H1 (cell line): ENCODE measurements at regions not wholly inside any gene's neighbourhood (a gene's known extent, or its start where the extent isn't known, plus 50 kb on each side); places are given as distances from the start of the nearest gene placed in this dataset.

Experiments used
- CTCF ChIA-PET: fragments of 300-600 bp; sonication (Branson Sonifier 250); formaldehyde crosslinking; loops from one replicate; lab custom pipeline; 2021; ENCODE audit not compliant: partially characterized antibody; lab: Charles Lee
- POLR2A ChIA-PET: fragments of 300-600 bp; sonication (Branson Sonifier 250); formaldehyde crosslinking; loops from one replicate; lab custom pipeline; 2021; ENCODE audit warnings: inconsistent platforms; ENCODE audit not compliant: partially characterized antibody; lab: Charles Lee
- DNase-seq, 2 experiments: peaks; one replicate each; pipeline versions ENCODE4 v3.0.0 to v3.0.0-alpha.2; 2010 to 2022; ENCODE audit warnings: low spot score in 2 of 2, low read depth in 1 of 2, mixed read lengths in 1 of 2
- FAIRE-seq: peaks from 2 replicates; lab custom pipeline; 2011; peaks lifted over from hg19 to GRCh38; lab: Jason Lieb, UNC
- H2AFZ ChIP-seq: 2 replicates; pipeline ENCODE4 v1.8.1; 2012; ENCODE audit warnings: low read length, inconsistent platforms
- H2AK5ac ChIP-seq: 2 replicates; pipeline ENCODE4 v1.6.1; 2013; ENCODE audit warnings: low read depth, low read length
- H2BK120ac ChIP-seq: replicated peaks from 2 replicates; pipeline ENCODE3; 2013; ENCODE audit warnings: low read depth, low read length, inconsistent platforms
- H2BK12ac ChIP-seq: 2 replicates; pipeline ENCODE4 v1.6.1; 2013; ENCODE audit warnings: low read depth, low read length
- H2BK15ac ChIP-seq: 2 replicates; pipeline ENCODE4 v1.6.1; 2013; ENCODE audit warnings: low read length
- H2BK20ac ChIP-seq: 2 replicates; pipeline ENCODE4 v1.6.1; 2013; ENCODE audit warnings: low read length
- H2BK5ac ChIP-seq: 2 replicates; pipeline ENCODE4 v1.6.1; 2013; ENCODE audit warnings: low read depth, low read length
- H3K14ac ChIP-seq: 2 replicates; pipeline ENCODE4 v1.6.1; 2013; ENCODE audit warnings: inconsistent platforms; ENCODE audit not compliant: insufficient read length
- H3K18ac ChIP-seq: 2 replicates; pipeline ENCODE4 v1.6.1; 2013; ENCODE audit warnings: low read length; ENCODE audit errors: extremely low read depth
- H3K23ac ChIP-seq: 2 replicates; pipeline ENCODE4 v1.6.1; 2013; ENCODE audit warnings: inconsistent platforms; ENCODE audit not compliant: insufficient read length
- H3K23me2 ChIP-seq: 2 replicates; pipeline ENCODE4 v1.6.1; 2013; ENCODE audit warnings: low read depth, low read length
- H3K27ac ChIP-seq: 2 replicates; pipeline ENCODE4 v1.6.1; 2011; ENCODE audit warnings: low read depth, low read length, inconsistent platforms
- H3K27me3 ChIP-seq, 4 experiments: replicated peaks in 1 of 4; 1 replicate in 1 of 4; 2 replicates in 3 of 4; pipeline versions ENCODE4 v1.6.1 to v1.8.1; 2011 to 2013; ENCODE audit warnings: low read length in 3 of 4, mild to moderate bottlenecking in 3 of 4, inconsistent platforms in 2 of 4, mixed read lengths in 2 of 4, moderate library complexity in 1 of 4; ENCODE audit not compliant: control insufficient read depth in 3 of 4, insufficient read depth in 3 of 4; ENCODE audit errors: extremely low read depth in 1 of 4
- H3K36me3 ChIP-seq, 4 experiments: 2 replicates each; pipeline versions ENCODE4 v1.6.1 to v1.8.1; 2011 to 2013; ENCODE audit warnings: mild to moderate bottlenecking in 4 of 4, low read length in 3 of 4, moderate library complexity in 2 of 4, control low read depth in 1 of 4, inconsistent platforms in 1 of 4; ENCODE audit not compliant: insufficient read depth in 4 of 4, control insufficient read depth in 2 of 4
- H3K4ac ChIP-seq: replicated peaks from 2 replicates; pipeline ENCODE3; 2013; ENCODE audit warnings: low read length, low read depth, mixed read lengths, inconsistent platforms; ENCODE audit not compliant: insufficient read length
- H3K4me1 ChIP-seq, 4 experiments: replicated peaks in 1 of 4; 1 replicate in 1 of 4; 2 replicates in 3 of 4; pipeline versions ENCODE4 v1.6.1 to v1.8.1; 2011 to 2013; ENCODE audit warnings: low read length in 3 of 4, inconsistent platforms in 2 of 4, mixed read lengths in 1 of 4; ENCODE audit not compliant: insufficient read depth in 4 of 4, control insufficient read depth in 3 of 4
- H3K4me2 ChIP-seq, 2 experiments: 2 replicates each; pipeline versions ENCODE4 v1.6.1 to v1.8.1; 2011 to 2013; ENCODE audit warnings: low read depth in 2 of 2, low read length in 2 of 2, control low read depth in 1 of 2, inconsistent platforms in 1 of 2, mild to moderate bottlenecking in 1 of 2; ENCODE audit not compliant: insufficient read depth in 1 of 2
- H3K4me3 ChIP-seq, 4 experiments: fragments of 200-600, 300-600 bp in 1 of 4; sonication (generic), shearing (Covaris generic), sonication (Bioruptor Twin) in 1 of 4; 2 replicates each; pipeline versions ENCODE4 v1.5.1 to v1.8.1; 2011 to 2016; ENCODE audit warnings: low read length in 4 of 4, low read depth in 3 of 4, control low read depth in 2 of 4, inconsistent platforms in 2 of 4, mild to moderate bottlenecking in 2 of 4, mixed read lengths in 1 of 4, moderate library complexity in 1 of 4; ENCODE audit not compliant: insufficient read depth in 2 of 4; ENCODE audit errors: extremely low read depth in 1 of 4
- H3K56ac ChIP-seq: replicated peaks from 2 replicates; pipeline ENCODE3; 2013; ENCODE audit warnings: low read depth, mild to moderate bottlenecking, mixed read lengths, low read length, inconsistent platforms; ENCODE audit not compliant: insufficient read length
- H3K79me1 ChIP-seq: 2 replicates; pipeline ENCODE4 v1.6.1; 2013; ENCODE audit warnings: low read depth, low read length, control low read depth
- H3K79me2 ChIP-seq, 2 experiments: 2 replicates each; pipeline versions ENCODE4 v1.6.1 to v1.8.1; 2012 to 2013; ENCODE audit warnings: low read length in 2 of 2, mild to moderate bottlenecking in 2 of 2, inconsistent platforms in 1 of 2; ENCODE audit not compliant: insufficient read depth in 2 of 2, control insufficient read depth in 1 of 2
- H3K9ac ChIP-seq, 4 experiments: replicated peaks in 1 of 4; 1 replicate in 1 of 4; 2 replicates in 3 of 4; pipeline versions ENCODE4 v1.6.1 to v1.8.1; 2011 to 2013; ENCODE audit warnings: low read depth in 3 of 4, low read length in 3 of 4, control low read depth in 2 of 4, mild to moderate bottlenecking in 2 of 4, moderate library complexity in 2 of 4, inconsistent platforms in 1 of 4; ENCODE audit errors: extremely low read depth in 1 of 4
- H3K9me3 ChIP-seq, 2 experiments: 2 replicates each; pipeline versions ENCODE4 v1.6.1 to v1.8.1; 2012 to 2013; ENCODE audit warnings: mild to moderate bottlenecking in 2 of 2, moderate library complexity in 2 of 2, control low read depth in 1 of 2, inconsistent platforms in 1 of 2, low read depth in 1 of 2, low read length in 1 of 2, mixed read lengths in 1 of 2; ENCODE audit not compliant: insufficient read depth in 2 of 2
- H4K20me1 ChIP-seq, 2 experiments: replicated peaks in 1 of 2; 2 replicates each; pipeline versions ENCODE3 to v1.8.1; 2011 to 2013; ENCODE audit warnings: inconsistent platforms in 2 of 2, low read length in 2 of 2, mild to moderate bottlenecking in 1 of 2; ENCODE audit not compliant: insufficient read depth in 2 of 2, control insufficient read depth in 1 of 2
- H4K5ac ChIP-seq: 2 replicates; pipeline ENCODE4 v1.6.1; 2013; ENCODE audit warnings: low read length, low read depth, mixed read lengths, inconsistent platforms; ENCODE audit not compliant: insufficient read length
- H4K8ac ChIP-seq: 2 replicates; pipeline ENCODE4 v1.8.0; 2013; ENCODE audit warnings: mild to moderate bottlenecking, moderate library complexity, low read length, inconsistent platforms; ENCODE audit not compliant: insufficient read depth; ENCODE audit errors: extremely low read depth
- H4K91ac ChIP-seq: replicated peaks from 2 replicates; pipeline ENCODE3; 2013; ENCODE audit warnings: low read length, mixed read lengths, inconsistent platforms; ENCODE audit not compliant: insufficient read length
- BACH1 ChIP-seq: IDR thresholded peaks from 2 replicates; pipeline ENCODE4 v1.6.1; 2012; ENCODE audit warnings: low read length, improper control_type of control experiment
- CBX8 ChIP-seq: fragments of 300-800, 300-1000 bp; sonication (generic); IDR thresholded peaks from 2 replicates; pipeline ENCODE4 v1.7.1; 2016; ENCODE audit warnings: low read depth, low read length, borderline replicate concordance
- EP300 ChIP-seq, 2 experiments: IDR thresholded peaks; 1 replicate in 1 of 2; 2 replicates in 1 of 2; pipeline ENCODE4 v1.6.1; 2011 to 2012; ENCODE audit warnings: low read depth in 2 of 2, low read length in 2 of 2, mild to moderate bottlenecking in 2 of 2, borderline replicate concordance in 1 of 2, inconsistent platforms in 1 of 2, moderate library complexity in 1 of 2
- GABPA ChIP-seq: IDR thresholded peaks from 2 replicates; pipeline ENCODE4 v1.6.1; 2011; ENCODE audit warnings: mild to moderate bottlenecking, low read length, moderate library complexity, borderline replicate concordance; ENCODE audit not compliant: insufficient read depth
- POU5F1 ChIP-seq: IDR thresholded peaks from 2 replicates; pipeline ENCODE4 v1.6.1; 2011; ENCODE audit warnings: low read depth, mild to moderate bottlenecking, low read length, moderate library complexity
- SP1 ChIP-seq: IDR thresholded peaks from 2 replicates; pipeline ENCODE4 v1.6.1; 2011; ENCODE audit warnings: low read depth, low read length
- SP4 ChIP-seq: IDR thresholded peaks from 2 replicates; pipeline ENCODE4 v1.6.1; 2012; ENCODE audit warnings: low read length, inconsistent platforms
- TCF12 ChIP-seq: IDR thresholded peaks from 2 replicates; pipeline ENCODE4 v1.6.1; 2011; ENCODE audit warnings: low read depth, mild to moderate bottlenecking, low read length
- ZNF274 ChIP-seq: IDR thresholded peaks from 2 replicates; pipeline ENCODE4 v1.7.0; 2012; ENCODE audit warnings: low read length, borderline replicate concordance; ENCODE audit errors: extremely low read depth
- WGBS, 2 experiments: shearing (Covaris generic) in 1 of 2; methylation state at CpG; one replicate each; pipeline versions ENCODE4 v1.1.6 to v1.1.7; 2013 to 2015; ENCODE audit warnings: low lambda C conversion rate in 2 of 2, mixed read lengths in 2 of 2, inconsistent platforms in 1 of 2, low coverage in 1 of 2, missing lambda C conversion rate in 1 of 2; ENCODE audit not compliant: insufficient replicate concordance in 2 of 2, insufficient coverage in 1 of 2, insufficient read length in 1 of 2; ENCODE audit errors: extremely low coverage in 1 of 2, missing lambda C conversion rate in 1 of 2; 5-methylcytosine and 5-hydroxymethylcytosine counted together
- TF ChIP-seq, protein P1 (sequence below): IDR thresholded peaks from 2 replicates; pipeline ENCODE4 v1.6.1; 2012; ENCODE audit warnings: inconsistent platforms
- TF ChIP-seq, protein P2 (sequence below): IDR thresholded peaks from 2 replicates; pipeline ENCODE4 v1.6.1; 2011; ENCODE audit warnings: low read length, improper control_type of control experiment

DNA sequence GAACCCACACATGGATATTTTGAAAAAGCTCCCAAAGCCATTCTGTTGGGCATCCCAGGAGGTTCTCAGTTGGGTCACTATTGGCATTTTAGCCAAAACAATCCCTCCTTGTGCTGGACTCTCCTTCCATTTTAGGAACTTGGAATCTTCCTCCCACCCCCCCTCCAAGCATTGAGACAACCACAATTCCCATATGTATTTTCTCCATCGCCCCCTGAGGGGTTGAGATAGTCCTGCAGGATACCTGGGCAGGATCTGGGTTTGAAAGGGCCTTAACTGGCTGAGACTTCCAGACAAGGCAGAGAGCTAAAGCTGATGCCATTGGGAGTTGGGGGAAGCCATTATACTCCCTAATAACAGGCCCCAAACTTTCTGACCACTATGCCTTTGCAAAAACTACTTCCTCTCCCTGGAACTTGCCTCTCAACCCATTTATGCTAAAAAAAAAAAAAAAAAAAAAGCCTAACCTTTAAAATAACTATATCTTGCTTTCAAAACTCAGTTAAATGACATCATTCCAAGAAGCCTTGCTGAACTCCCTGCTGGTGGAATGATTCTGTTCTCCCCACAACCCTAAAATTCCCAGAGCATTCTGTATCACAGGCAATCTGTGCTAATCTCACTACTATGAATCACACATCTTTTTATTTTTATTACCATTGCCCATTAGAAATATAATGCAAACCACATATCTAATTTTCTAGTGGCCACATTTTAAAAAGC, 77.5 kb upstream of the PDE1C start:
- H3K23me2 ChIP-seq: no peaks in the 10 kb centered on the region
- no peak overlapping the region for H2BK120ac ChIP-seq
- no peak overlapping the region for H3K23ac ChIP-seq
- peaks cover 0 to 3% of the 10 kb centered on the region in 2 experiments; a peak in 1 of 4 replicates for H3K9me3 ChIP-seq
- no peaks in the 10 kb centered on the region for H3K36me3 ChIP-seq
- 79% methylated on average over 1 of the region's 1 CpG; no CpG with 5 or more reads in 1 of the 2 experiments for WGBS, 2 experiments
- H3K79me1 ChIP-seq: no peaks in the 10 kb centered on the region
- no peak overlapping the region for H3K4ac ChIP-seq
- H3K56ac ChIP-seq: no peak overlapping the region
- no peak overlapping the region for H2BK12ac ChIP-seq
- H4K8ac ChIP-seq: no peak overlapping the region
- no peak for TF ChIP-seq SP4
- TF ChIP-seq BACH1: no peak
- no peak for TF ChIP-seq ZNF274
- TF ChIP-seq, protein P1, sequence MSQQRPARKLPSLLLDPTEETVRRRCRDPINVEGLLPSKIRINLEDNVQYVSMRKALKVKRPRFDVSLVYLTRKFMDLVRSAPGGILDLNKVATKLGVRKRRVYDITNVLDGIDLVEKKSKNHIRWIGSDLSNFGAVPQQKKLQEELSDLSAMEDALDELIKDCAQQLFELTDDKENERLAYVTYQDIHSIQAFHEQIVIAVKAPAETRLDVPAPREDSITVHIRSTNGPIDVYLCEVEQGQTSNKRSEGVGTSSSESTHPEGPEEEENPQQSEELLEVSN: no peak
- TF ChIP-seq EP300 (IDR thresholded peaks at IDR 0.05; ENCODE audit: borderline replicate concordance in 1 of 2, low read depth in 2 of 2, low read length in 2 of 2): no peak
- no peak for TF ChIP-seq TCF12
- TF ChIP-seq, protein P2, sequence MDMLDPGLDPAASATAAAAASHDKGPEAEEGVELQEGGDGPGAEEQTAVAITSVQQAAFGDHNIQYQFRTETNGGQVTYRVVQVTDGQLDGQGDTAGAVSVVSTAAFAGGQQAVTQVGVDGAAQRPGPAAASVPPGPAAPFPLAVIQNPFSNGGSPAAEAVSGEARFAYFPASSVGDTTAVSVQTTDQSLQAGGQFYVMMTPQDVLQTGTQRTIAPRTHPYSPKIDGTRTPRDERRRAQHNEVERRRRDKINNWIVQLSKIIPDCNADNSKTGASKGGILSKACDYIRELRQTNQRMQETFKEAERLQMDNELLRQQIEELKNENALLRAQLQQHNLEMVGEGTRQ: no peak
- TF ChIP-seq SP1: no peak
- TF ChIP-seq POU5F1: no peak
- no peak for TF ChIP-seq GABPA
- no peak for TF ChIP-seq CBX8
- no peak overlapping the region for H4K5ac ChIP-seq
- FAIRE-seq (no peak), DNase-seq (no peak)
- H3K4me1 ChIP-seq: no peaks in the 10 kb centered on the region
- H2BK5ac ChIP-seq: no peak overlapping the region
- no peaks in the 10 kb centered on the region for H3K27me3 ChIP-seq
- no peak overlapping the region for H2AK5ac ChIP-seq
- H3K4me3 ChIP-seq: no peak overlapping the region
- H4K20me1 ChIP-seq: no peaks in the 10 kb centered on the region
- H2BK20ac ChIP-seq: no peak overlapping the region
- no peak overlapping the region for H4K91ac ChIP-seq
- H3K9ac ChIP-seq: no peak overlapping the region
- no peak overlapping the region for H3K27ac ChIP-seq
- no peak overlapping the region for H3K4me2 ChIP-seq
- H3K14ac ChIP-seq: no peak overlapping the region
- no peaks in the 10 kb centered on the region for H3K79me2 ChIP-seq
- CTCF ChIA-PET: interaction anchor here (1.0 to 1.7 kb wide), 2 partner anchors 14 to 16 kb away, joined by 3 to 8 read pairs; no protein-coding TSS in a partner anchor
- no peak overlapping the region for H2AFZ ChIP-seq
- no peak overlapping the region for H2BK15ac ChIP-seq
- POLR2A ChIA-PET: no interaction called here
- no peak overlapping the region for H3K18ac ChIP-seq
